Mesodermal cell (in vitro differentiated cells): ENCODE measurements at regions not wholly inside any gene's neighbourhood (a gene's known extent, or its start where the extent isn't known, plus 50 kb on each side); places are given as distances from the start of the nearest gene placed in this dataset.

ENCODE experiments used
- H3K27ac ChIP-seq: 2 replicates; pipeline ENCODE4 v1.7.0; 2013; ENCODE audit warnings: mild to moderate bottlenecking, low read depth, low read length, moderate library complexity; ENCODE audit not compliant: severe bottlenecking
- H3K36me3 ChIP-seq: 2 replicates; pipeline ENCODE4 v1.7.1; 2013; ENCODE audit warnings: mild to moderate bottlenecking, low read length, moderate library complexity; ENCODE audit not compliant: control insufficient read depth, insufficient read depth
- H3K4me1 ChIP-seq: one replicate; pipeline ENCODE4 v1.7.1; 2013; ENCODE audit warnings: mild to moderate bottlenecking, low read length; ENCODE audit not compliant: insufficient read depth, control insufficient read depth, poor library complexity, severe bottlenecking
- H3K4me3 ChIP-seq: 2 replicates; pipeline ENCODE4 v1.7.0; 2013; ENCODE audit warnings: low read length, control low read depth, mild to moderate bottlenecking; ENCODE audit not compliant: insufficient read depth, poor library complexity, severe bottlenecking; ENCODE audit errors: extremely low read depth
- H3K9me3 ChIP-seq: 2 replicates; pipeline ENCODE4 v1.7.1; 2013; ENCODE audit warnings: mild to moderate bottlenecking, low read length, moderate library complexity; ENCODE audit not compliant: control insufficient read depth
- WGBS, 2 experiments: methylation state at CpG; one replicate each; pipeline ENCODE4 v1.1.5; 2013; ENCODE audit warnings: missing lambda C conversion rate in 2 of 2; ENCODE audit not compliant: insufficient coverage in 2 of 2; 5-methylcytosine and 5-hydroxymethylcytosine counted together

GRCh38 chr9:89822996-89823395 is 218.2 kb downstream of the GADD45G start:
- Histone ChIP-seq H3K9me3 (no peaks in the 10 kb centered on the region), H3K36me3 (no peaks in the 10 kb centered on the region), H3K4me1 (no peaks in the 10 kb centered on the region), H3K4me3 (no peak overlapping the region), H3K27ac (no peak overlapping the region)
- 100% methylated on average over 2 of the region's 2 CpGs for WGBS, 2 experiments

- H3K4me1 ChIP-seq, result no peaks in the 10 kb centered on the region
- no peak overlapping the region for H3K27ac ChIP-seq
- 95 to 100% methylated on average over 2 of the region's 4 CpGs for WGBS, 2 experiments
- no peaks in the 10 kb centered on the region for H3K9me3 ChIP-seq
- no peak overlapping the region for H3K4me3 ChIP-seq
- H3K36me3 ChIP-seq, result no peaks in the 10 kb centered on the region
Observed at GRCh38 chr9:89825669-89826068, 220.9 kb downstream of the GADD45G start.

GRCh38 chr9:89826186-89826585 is 221.4 kb downstream of the GADD45G start:
- H3K9me3 ChIP-seq, result no peaks in the 10 kb centered on the region
- no peaks in the 10 kb centered on the region for H3K4me1 ChIP-seq
- no peak overlapping the region for H3K4me3 ChIP-seq

GRCh38 chr9:89829346-89829745 is 224.5 kb downstream of the GADD45G start:
- 89 to 100% methylated on average over 2 to 4 of the region's 4 CpGs for WGBS, 2 experiments
- H3K36me3 ChIP-seq, result no peaks in the 10 kb centered on the region
- H3K4me1 ChIP-seq, result no peaks in the 10 kb centered on the region
- no peaks in the 10 kb centered on the region for H3K9me3 ChIP-seq
- no peak overlapping the region for H3K27ac ChIP-seq
- no peak overlapping the region for H3K4me3 ChIP-seq

More at GRCh38 chr9:89826186-89826585, 221.4 kb downstream of the GADD45G start:
- no peak overlapping the region for H3K27ac ChIP-seq
- WGBS, 2 experiments, result 93 to 94% methylated on average over 8 of the region's 8 CpGs
- H3K36me3 ChIP-seq, result no peaks in the 10 kb centered on the region

GRCh38 chr9:89835666-89836065 is 230.9 kb downstream of the GADD45G start:
- H3K36me3 ChIP-seq, result no peaks in the 10 kb centered on the region
- no peak overlapping the region for H3K27ac ChIP-seq
- H3K4me3 ChIP-seq, result no peak overlapping the region
- no peaks in the 10 kb centered on the region for H3K4me1 ChIP-seq
- 84 to 86% methylated on average over 4 to 5 of the region's 5 CpGs for WGBS, 2 experiments
- no peaks in the 10 kb centered on the region for H3K9me3 ChIP-seq

GRCh38 chr9:89837162-89837933 is 232.5 kb downstream of the GADD45G start:
- Histone ChIP-seq H3K27ac (no peak overlapping the region), H3K36me3 (no peaks in the 10 kb centered on the region), H3K4me1 (no peaks in the 10 kb centered on the region), H3K4me3 (no peak overlapping the region), H3K9me3 (no peaks in the 10 kb centered on the region)
- 82 to 89% methylated on average over 6 to 8 of the region's 11 CpGs for WGBS, 2 experiments

GRCh38 chr9:89837934-89838310 is 233.1 kb downstream of the GADD45G start:
- no peak overlapping the region for H3K27ac ChIP-seq
- no peaks in the 10 kb centered on the region for H3K4me1 ChIP-seq
- H3K9me3 ChIP-seq, result no peaks in the 10 kb centered on the region
- WGBS, 2 experiments, result 98 to 100% methylated on average over 5 of the region's 5 CpGs
- no peak overlapping the region for H3K4me3 ChIP-seq
- no peaks in the 10 kb centered on the region for H3K36me3 ChIP-seq

- no peaks in the 10 kb centered on the region for H3K4me1 ChIP-seq
- no peak overlapping the region for H3K4me3 ChIP-seq
- WGBS, 2 experiments, result 95 to 97% methylated on average over 6 of the region's 6 CpGs
- H3K36me3 ChIP-seq, result no peaks in the 10 kb centered on the region
- H3K9me3 ChIP-seq, result no peaks in the 10 kb centered on the region
- H3K27ac ChIP-seq, result no peak overlapping the region
Observed at GRCh38 chr9:89838621-89839020, 233.8 kb downstream of the GADD45G start.

GRCh38 chr9:89839449-89839848 is 234.6 kb downstream of the GADD45G start:
- no peaks in the 10 kb centered on the region for H3K9me3 ChIP-seq
- no peaks in the 10 kb centered on the region for H3K36me3 ChIP-seq
- 74 to 77% methylated on average over 4 of the region's 4 CpGs for WGBS, 2 experiments
- H3K27ac ChIP-seq, result no peak overlapping the region
- H3K4me3 ChIP-seq, result no peak overlapping the region
- H3K4me1 ChIP-seq, result no peaks in the 10 kb centered on the region

- Histone ChIP-seq H3K36me3 (no peaks in the 10 kb centered on the region), H3K4me3 (no peak overlapping the region), H3K4me1 (no peaks in the 10 kb centered on the region), H3K27ac (no peak overlapping the region), H3K9me3 (no peaks in the 10 kb centered on the region)
- WGBS, 2 experiments, result 81 to 82% methylated on average over 5 to 7 of the region's 7 CpGs
Observed at GRCh38 chr9:89839952-89840351, 235.1 kb downstream of the GADD45G start.

GRCh38 chr9:89841456-89841855 is 236.6 kb downstream of the GADD45G start:
- Histone ChIP-seq H3K4me3 (no peak overlapping the region), H3K36me3 (no peaks in the 10 kb centered on the region), H3K27ac (no peak overlapping the region), H3K9me3 (no peaks in the 10 kb centered on the region), H3K4me1 (no peaks in the 10 kb centered on the region)
- 84 to 94% methylated on average over 5 of the region's 5 CpGs for WGBS, 2 experiments
